AG10803 (cell line): ENCODE measurements at regions not wholly inside any gene's neighbourhood (a gene's known extent, or its start where the extent isn't known, plus 50 kb on each side); places are given as distances from the start of the nearest gene placed in this dataset.

Experiments used
- DNase-seq: peaks from one replicate; pipeline ENCODE4 v3.0.0; 2010; ENCODE audit warnings: low read depth
- H3K4me3 ChIP-seq: 2 replicates; pipeline ENCODE4 v1.5.1; 2011; ENCODE audit warnings: mild to moderate bottlenecking, low read length, control low read depth
- CTCF ChIP-seq: conservative IDR thresholded peaks from 2 replicates; pipeline ENCODE4 v1.5.1; 2011; ENCODE audit warnings: mild to moderate bottlenecking, low read length, control low read depth, inconsistent platforms

- TF ChIP-seq CTCF, result no peak
- no peak for DNase-seq
- H3K4me3 ChIP-seq, result no peak overlapping the region
These were observed 539.3 kb downstream of the TNS1 start for GRCh38 chr2:217463402-217464075.

GRCh38 chr2:217462121-217462520 is 540.7 kb downstream of the TNS1 start:
- no peak for TF ChIP-seq CTCF

GRCh38 chr2:217461674-217462073 is 541.1 kb downstream of the TNS1 start:
- no peak for TF ChIP-seq CTCF
- DNase-seq, result no peak

More at GRCh38 chr2:217462121-217462520, 540.7 kb downstream of the TNS1 start:
- no peak for DNase-seq
- H3K4me3 ChIP-seq, result no peak overlapping the region

GRCh38 chr2:217459680-217460405 is 543.0 kb downstream of the TNS1 start:
- no peak overlapping the region for H3K4me3 ChIP-seq
- DNase-seq, result peak; percentile 44
- no peak for TF ChIP-seq CTCF

More at GRCh38 chr2:217461674-217462073, 541.1 kb downstream of the TNS1 start:
- H3K4me3 ChIP-seq, result no peak overlapping the region

GRCh38 chr2:217459016-217459415 is 543.8 kb downstream of the TNS1 start:
- no peak for DNase-seq
- no peak overlapping the region for H3K4me3 ChIP-seq
- TF ChIP-seq CTCF, result no peak

- no peak overlapping the region for H3K4me3 ChIP-seq
- no peak for DNase-seq
- TF ChIP-seq CTCF, result no peak
These were observed 546.8 kb downstream of the TNS1 start for GRCh38 chr2:217456016-217456415.

- no peak for DNase-seq
- H3K4me3 ChIP-seq, result no peak overlapping the region
- no peak for TF ChIP-seq CTCF
These were observed 549.9 kb downstream of the TNS1 start for GRCh38 chr2:217452928-217453327.
